ENCODE measurements at regions not wholly inside any gene's neighbourhood (a gene's known extent, or its start where the extent isn't known, plus 50 kb on each side); places are given as distances from the start of the nearest gene placed in this dataset.

- no peak for TF ChIP-seq SMC3 (conservative IDR thresholded peaks at IDR 0.05; ENCODE audit: poor library complexity)
- TF ChIP-seq REST (IDR thresholded peaks at IDR 0.05; ENCODE audit: borderline replicate concordance): no peak
- TF ChIP-seq, protein P1, sequence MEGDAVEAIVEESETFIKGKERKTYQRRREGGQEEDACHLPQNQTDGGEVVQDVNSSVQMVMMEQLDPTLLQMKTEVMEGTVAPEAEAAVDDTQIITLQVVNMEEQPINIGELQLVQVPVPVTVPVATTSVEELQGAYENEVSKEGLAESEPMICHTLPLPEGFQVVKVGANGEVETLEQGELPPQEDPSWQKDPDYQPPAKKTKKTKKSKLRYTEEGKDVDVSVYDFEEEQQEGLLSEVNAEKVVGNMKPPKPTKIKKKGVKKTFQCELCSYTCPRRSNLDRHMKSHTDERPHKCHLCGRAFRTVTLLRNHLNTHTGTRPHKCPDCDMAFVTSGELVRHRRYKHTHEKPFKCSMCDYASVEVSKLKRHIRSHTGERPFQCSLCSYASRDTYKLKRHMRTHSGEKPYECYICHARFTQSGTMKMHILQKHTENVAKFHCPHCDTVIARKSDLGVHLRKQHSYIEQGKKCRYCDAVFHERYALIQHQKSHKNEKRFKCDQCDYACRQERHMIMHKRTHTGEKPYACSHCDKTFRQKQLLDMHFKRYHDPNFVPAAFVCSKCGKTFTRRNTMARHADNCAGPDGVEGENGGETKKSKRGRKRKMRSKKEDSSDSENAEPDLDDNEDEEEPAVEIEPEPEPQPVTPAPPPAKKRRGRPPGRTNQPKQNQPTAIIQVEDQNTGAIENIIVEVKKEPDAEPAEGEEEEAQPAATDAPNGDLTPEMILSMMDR (IDR thresholded peaks at IDR 0.05; ENCODE audit: poor library complexity, severe bottlenecking): no peak
- TF ChIP-seq POLR2AphosphoS5 (IDR thresholded peaks at IDR 0.05): no peak
- TF ChIP-seq MXI1 (conservative IDR thresholded peaks at IDR 0.05; ENCODE audit: poor library complexity, severe bottlenecking): no peak
- TF ChIP-seq TAF1 (IDR thresholded peaks at IDR 0.05; ENCODE audit: low read depth): no peak
- TF ChIP-seq EZH2 (IDR thresholded peaks at IDR 0.05; ENCODE audit: borderline replicate concordance, insufficient read depth, low read length, poor library complexity, severe bottlenecking): no peak
- TF ChIP-seq EP300 (conservative IDR thresholded peaks at IDR 0.05; ENCODE audit: poor library complexity, severe bottlenecking): no peak
Measured at GRCh38 chr9:12935714-12936113, 160.9 kb downstream of the LURAP1L start.

Measured in neural cell (in vitro differentiated cells).